Cardiac fibroblast (primary cell): ENCODE measurements at regions not wholly inside any gene's neighbourhood (a gene's known extent, or its start where the extent isn't known, plus 50 kb on each side); places are given as distances from the start of the nearest gene placed in this dataset.
A peak's percentile ranks its signal among the peaks of the same experiment; 100 is the strongest.

Experiments
- DNase-seq, 2 donors: peaks; one replicate each; pipeline versions ENCODE4 v3.0.0 to v3.0.0-alpha.2; 2010; ENCODE audit warnings: low read depth in 2 of 2
- H3K4me3 ChIP-seq, 2 donors: replicated peaks in 1 of 2; 1 replicate in 1 of 2; 2 replicates in 1 of 2; pipeline ENCODE4 v1.5.1; 2011; ENCODE audit warnings: low read depth in 2 of 2, low read length in 2 of 2, mild to moderate bottlenecking in 2 of 2, moderate library complexity in 1 of 2
- CTCF ChIP-seq: IDR thresholded peaks from one replicate; pipeline ENCODE4 v1.5.1; 2011; ENCODE audit warnings: low read depth, mild to moderate bottlenecking, low read length, inconsistent platforms

GRCh38 chr9:86827893-86828292 is 119.4 kb downstream of the GAS1 start:
- DNase-seq = peak in 1 of 2 donors; percentile 59
- no peak overlapping the region for H3K4me3 ChIP-seq
- no peak for TF ChIP-seq CTCF

GRCh38 chr9:86825299-86825698 is 122.0 kb downstream of the GAS1 start:
- no peak for TF ChIP-seq CTCF
- no peak for DNase-seq
- no peak overlapping the region for H3K4me3 ChIP-seq

DNA sequence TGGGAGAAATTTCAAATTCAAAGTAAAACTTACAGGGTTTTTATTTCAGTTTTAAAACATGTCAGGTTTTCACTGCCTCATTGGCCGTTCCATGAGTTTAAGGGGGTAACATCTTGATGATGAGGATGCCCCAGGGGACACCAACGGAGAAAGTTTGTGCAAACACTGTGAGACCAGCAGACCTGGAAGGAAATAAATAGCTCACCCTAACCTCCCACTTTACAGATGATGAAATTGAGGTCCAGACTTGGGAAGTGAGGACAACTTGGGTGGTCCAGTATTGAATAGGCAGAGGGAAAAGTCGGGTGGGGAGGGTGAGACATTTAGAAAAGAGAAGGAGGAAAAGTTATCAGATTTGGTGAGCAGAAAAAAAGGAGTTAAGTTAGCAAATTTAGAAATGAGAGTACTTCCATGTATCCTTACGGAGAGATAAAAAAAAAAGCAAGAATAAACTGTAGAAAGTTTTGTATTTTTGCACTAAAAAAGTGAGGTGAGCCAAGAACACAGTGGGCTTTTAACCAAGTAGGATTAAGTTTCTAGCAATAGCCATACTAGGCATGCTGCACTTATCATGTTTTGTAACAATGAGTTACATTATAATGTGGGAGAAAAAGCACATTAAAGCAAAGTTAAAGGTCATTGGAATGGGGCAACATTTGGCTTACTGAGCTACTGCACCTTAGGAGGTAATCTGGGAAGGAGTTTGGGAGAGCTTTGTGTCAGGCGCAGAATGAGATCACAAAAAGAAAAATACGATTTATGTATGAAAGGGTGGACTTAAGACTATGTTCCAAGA is 125.1 kb downstream of the GAS1 start:
- H3K4me3 ChIP-seq = no peak overlapping the region
- TF ChIP-seq CTCF = no peak
- DNase-seq = peak in 1 of 2 donors; percentile 73

- H3K4me3 ChIP-seq = no peak overlapping the region
- no peak for TF ChIP-seq CTCF
- peak in 1 of 2 donors; percentile 10 for DNase-seq
Observed at GRCh38 chr9:86821006-86821845, 126.1 kb downstream of the GAS1 start.

GRCh38 chr9:86819552-86819951 is 127.8 kb downstream of the GAS1 start:
- DNase-seq = no peak
- no peak for TF ChIP-seq CTCF

GRCh38 chr9:86818636-86819035 is 128.7 kb downstream of the GAS1 start:
- no peak for TF ChIP-seq CTCF
- H3K4me3 ChIP-seq = no peak overlapping the region
- DNase-seq = no peak

More at GRCh38 chr9:86819552-86819951, 127.8 kb downstream of the GAS1 start:
- no peak overlapping the region for H3K4me3 ChIP-seq
